ENCODE measurements at regions not wholly inside any gene's neighbourhood (a gene's known extent, or its start where the extent isn't known, plus 50 kb on each side); places are given as distances from the start of the nearest gene placed in this dataset.

DNA sequence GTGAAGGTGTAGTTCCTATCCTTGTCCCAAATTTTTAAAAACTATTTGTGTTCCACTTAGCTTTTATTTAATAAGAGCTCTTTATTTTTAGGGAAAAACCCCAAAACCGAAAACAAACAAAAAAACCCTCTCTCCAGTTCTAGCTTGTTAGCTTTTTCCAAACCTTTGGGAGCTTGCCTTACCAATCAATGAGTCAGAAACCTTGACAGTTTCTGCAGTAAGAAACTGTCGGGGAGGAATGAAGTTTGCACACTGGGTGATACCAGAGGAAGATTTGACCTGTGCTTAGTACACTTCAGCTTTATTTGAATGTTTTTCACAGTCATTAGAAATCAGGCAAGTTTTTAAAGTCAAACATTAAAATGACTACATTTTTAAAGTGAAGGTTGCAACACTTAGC is 105.0 kb downstream of the FAT3 start:
- Histone ChIP-seq H3K9me3 (ENCODE audit: low read depth, low read length) (no peaks in the 10 kb centered on the region), H3K4me3 (no peak overlapping the region), H3K36me3 (ENCODE audit: insufficient read depth, low read length) (no peaks in the 10 kb centered on the region), H3K9ac (ENCODE audit: insufficient read length) (no peak overlapping the region), H3K27ac (no peak overlapping the region)
- TF ChIP-seq EZH2 (IDR thresholded peaks at IDR 0.05) = no peak
- TF ChIP-seq FOXP2 (optimal IDR thresholded peaks at IDR 0.05; ENCODE audit: control extremely low read depth, extremely low read length, insufficient read depth) = no peak
- no peak for TF ChIP-seq POLR2AphosphoS5 (IDR thresholded peaks at IDR 0.05; ENCODE audit: borderline replicate concordance, low read depth, low read length)
- DNase-seq (ENCODE audit: low read depth, low spot score) = no peak

DNA sequence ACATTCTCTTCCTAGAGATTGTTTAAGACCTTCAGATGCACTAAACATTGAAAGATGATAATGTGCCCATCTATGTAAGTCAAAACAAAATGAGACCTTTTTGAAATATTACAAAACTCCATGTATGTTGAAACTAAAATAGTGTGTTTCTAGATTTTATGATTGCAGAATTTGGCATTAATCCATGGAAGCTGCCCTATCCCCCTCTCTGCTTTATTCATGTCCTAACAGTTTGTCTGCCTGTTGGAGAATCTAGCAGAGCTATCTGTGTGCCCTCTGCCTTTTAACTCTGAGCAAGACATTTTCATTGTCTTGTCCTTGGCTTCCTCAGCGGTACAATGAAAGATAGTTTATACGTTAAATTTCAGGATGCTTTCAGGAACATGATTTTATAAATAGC is 105.5 kb downstream of the FAT3 start:
- TF ChIP-seq EZH2 (IDR thresholded peaks at IDR 0.05) (no peak), FOXP2 (optimal IDR thresholded peaks at IDR 0.05; ENCODE audit: control extremely low read depth, extremely low read length, insufficient read depth) (no peak), POLR2AphosphoS5 (IDR thresholded peaks at IDR 0.05; ENCODE audit: borderline replicate concordance, low read depth, low read length) (no peak)
- no peak overlapping the region for H3K9ac ChIP-seq (ENCODE audit: insufficient read length)
- H3K36me3 ChIP-seq (ENCODE audit: insufficient read depth, low read length) = no peaks in the 10 kb centered on the region
- no peak overlapping the region for H3K27ac ChIP-seq
- no peak for DNase-seq (ENCODE audit: low read depth, low spot score)
- H3K9me3 ChIP-seq (ENCODE audit: low read depth, low read length) = no peaks in the 10 kb centered on the region
- H3K4me3 ChIP-seq = no peak overlapping the region

DNA sequence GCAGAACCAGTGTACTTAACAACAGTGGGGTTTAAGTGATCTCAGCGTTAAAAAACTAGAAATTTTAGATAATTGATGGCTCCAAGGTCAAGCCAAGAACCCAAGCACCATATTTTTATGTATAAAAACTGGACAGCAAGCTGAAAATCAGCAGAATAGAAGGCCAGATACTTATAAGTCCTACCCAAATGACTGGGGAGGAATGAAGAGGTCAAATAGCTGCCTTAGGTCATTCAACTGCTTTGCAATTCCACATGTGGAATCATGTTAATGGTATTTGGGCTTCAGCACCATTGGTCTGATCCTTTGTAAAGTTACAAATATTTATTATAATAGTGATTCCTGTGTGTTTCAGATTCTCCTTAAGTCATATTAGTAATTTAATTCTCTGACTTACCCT is 108.4 kb downstream of the FAT3 start:
- H3K27ac ChIP-seq = no peak overlapping the region
- no peak for DNase-seq (ENCODE audit: low read depth, low spot score)
- no peak overlapping the region for H3K9ac ChIP-seq (ENCODE audit: insufficient read length)
- H3K36me3 ChIP-seq (ENCODE audit: insufficient read depth, low read length) = no peaks in the 10 kb centered on the region
- no peak overlapping the region for H3K4me3 ChIP-seq
- no peaks in the 10 kb centered on the region for H3K9me3 ChIP-seq (ENCODE audit: low read depth, low read length)
- TF ChIP-seq POLR2AphosphoS5 (IDR thresholded peaks at IDR 0.05; ENCODE audit: borderline replicate concordance, low read depth, low read length) (no peak), EZH2 (IDR thresholded peaks at IDR 0.05) (no peak), FOXP2 (optimal IDR thresholded peaks at IDR 0.05; ENCODE audit: control extremely low read depth, extremely low read length, insufficient read depth) (no peak)

DNA sequence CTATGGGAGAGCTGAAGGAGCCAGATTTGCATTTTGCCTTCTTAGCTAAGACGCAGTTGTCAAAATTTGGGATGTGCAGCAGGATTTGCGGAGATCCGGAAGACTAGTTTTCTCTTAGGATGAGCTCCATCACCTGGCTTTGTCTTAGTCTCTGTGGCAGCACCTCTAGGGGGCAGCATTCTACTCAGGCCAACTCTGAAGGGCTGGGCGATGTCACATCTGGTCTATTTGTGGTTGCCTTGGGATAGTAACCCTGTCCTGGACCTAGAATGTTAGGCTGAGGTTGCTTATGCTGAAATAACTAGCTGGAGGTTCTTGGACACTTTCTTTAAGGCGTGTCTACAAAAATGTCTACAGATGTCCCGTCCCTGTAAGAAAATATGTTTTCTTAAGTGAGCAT is 116.2 kb downstream of the FAT3 start:
- no peak for DNase-seq (ENCODE audit: low read depth, low spot score)
- no peaks in the 10 kb centered on the region for H3K36me3 ChIP-seq (ENCODE audit: insufficient read depth, low read length)
- H3K4me3 ChIP-seq = no peak overlapping the region
- TF ChIP-seq POLR2AphosphoS5 (IDR thresholded peaks at IDR 0.05; ENCODE audit: borderline replicate concordance, low read depth, low read length) (no peak), FOXP2 (optimal IDR thresholded peaks at IDR 0.05; ENCODE audit: control extremely low read depth, extremely low read length, insufficient read depth) (no peak), EZH2 (IDR thresholded peaks at IDR 0.05) (no peak)
- no peak overlapping the region for H3K27ac ChIP-seq
- no peaks in the 10 kb centered on the region for H3K9me3 ChIP-seq (ENCODE audit: low read depth, low read length)
- no peak overlapping the region for H3K9ac ChIP-seq (ENCODE audit: insufficient read length)

DNA sequence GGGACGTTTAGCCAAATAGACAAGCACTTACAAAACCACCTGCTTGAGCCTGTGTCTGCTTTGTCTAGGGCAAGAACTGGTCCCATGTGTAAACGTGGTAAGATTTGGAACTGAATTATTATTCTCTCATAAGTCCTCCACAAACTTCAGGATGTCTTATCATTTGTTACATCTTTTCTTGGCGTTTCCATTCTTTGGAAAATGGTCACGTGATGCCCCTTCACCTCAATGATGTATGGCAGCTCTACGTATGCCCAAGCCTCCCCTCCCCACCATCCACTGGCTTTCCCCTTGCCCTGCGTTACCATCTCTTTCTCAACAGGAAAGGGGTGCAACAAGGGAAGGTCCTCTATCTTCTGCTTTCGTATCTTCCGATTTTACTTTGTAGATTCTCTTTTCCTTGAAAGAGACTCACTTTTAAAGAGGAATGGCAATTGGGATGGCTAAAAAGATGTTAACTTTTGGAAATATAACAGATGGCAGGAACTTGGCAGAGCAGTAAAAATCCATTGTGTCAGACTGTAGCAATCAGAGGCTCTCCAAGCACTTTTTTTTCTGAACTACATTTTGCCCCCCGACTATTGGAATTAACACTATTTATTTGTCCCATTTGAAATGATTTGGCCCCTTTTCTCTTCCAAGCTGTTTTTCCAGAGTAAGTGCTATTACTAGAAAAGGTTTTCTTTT is 117.6 kb downstream of the FAT3 start:
- no peak for TF ChIP-seq EZH2 (IDR thresholded peaks at IDR 0.05)
- TF ChIP-seq POLR2AphosphoS5 (IDR thresholded peaks at IDR 0.05; ENCODE audit: borderline replicate concordance, low read depth, low read length) = no peak
- TF ChIP-seq FOXP2 (optimal IDR thresholded peaks at IDR 0.05; ENCODE audit: control extremely low read depth, extremely low read length, insufficient read depth) = no peak
- H3K27ac ChIP-seq = no peak overlapping the region
- no peak overlapping the region for H3K9ac ChIP-seq (ENCODE audit: insufficient read length)
- no peaks in the 10 kb centered on the region for H3K9me3 ChIP-seq (ENCODE audit: low read depth, low read length)
- no peak for DNase-seq (ENCODE audit: low read depth, low spot score)
- no peaks in the 10 kb centered on the region for H3K36me3 ChIP-seq (ENCODE audit: insufficient read depth, low read length)
- no peak overlapping the region for H3K4me3 ChIP-seq

DNA sequence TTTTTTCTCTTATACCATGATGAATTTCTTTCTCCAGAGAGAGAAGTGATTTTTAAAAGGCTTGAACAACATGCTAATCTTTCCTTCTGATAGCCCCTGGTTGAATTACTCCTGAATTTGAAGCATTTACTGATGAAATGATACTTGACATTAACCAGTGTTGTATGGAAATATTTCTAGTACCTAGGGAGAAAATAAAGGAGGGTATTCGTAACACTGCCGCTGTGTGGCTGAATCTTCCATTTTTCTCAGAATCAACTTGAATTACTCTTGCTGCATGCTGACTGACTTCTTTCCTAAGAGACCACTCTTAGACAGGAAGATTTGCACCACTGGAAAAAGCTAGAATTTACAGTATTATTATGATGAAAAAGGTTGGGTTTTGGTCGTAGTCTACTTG is 118.3 kb downstream of the FAT3 start:
- Histone ChIP-seq H3K9me3 (ENCODE audit: low read depth, low read length) (no peaks in the 10 kb centered on the region), H3K36me3 (ENCODE audit: insufficient read depth, low read length) (no peaks in the 10 kb centered on the region), H3K9ac (ENCODE audit: insufficient read length) (no peak overlapping the region), H3K4me3 (no peak overlapping the region), H3K27ac (no peak overlapping the region)
- TF ChIP-seq POLR2AphosphoS5 (IDR thresholded peaks at IDR 0.05; ENCODE audit: borderline replicate concordance, low read depth, low read length) = no peak
- TF ChIP-seq FOXP2 (optimal IDR thresholded peaks at IDR 0.05; ENCODE audit: control extremely low read depth, extremely low read length, insufficient read depth) = no peak
- TF ChIP-seq EZH2 (IDR thresholded peaks at IDR 0.05) = no peak
- DNase-seq (ENCODE audit: low read depth, low spot score) = no peak

DNA sequence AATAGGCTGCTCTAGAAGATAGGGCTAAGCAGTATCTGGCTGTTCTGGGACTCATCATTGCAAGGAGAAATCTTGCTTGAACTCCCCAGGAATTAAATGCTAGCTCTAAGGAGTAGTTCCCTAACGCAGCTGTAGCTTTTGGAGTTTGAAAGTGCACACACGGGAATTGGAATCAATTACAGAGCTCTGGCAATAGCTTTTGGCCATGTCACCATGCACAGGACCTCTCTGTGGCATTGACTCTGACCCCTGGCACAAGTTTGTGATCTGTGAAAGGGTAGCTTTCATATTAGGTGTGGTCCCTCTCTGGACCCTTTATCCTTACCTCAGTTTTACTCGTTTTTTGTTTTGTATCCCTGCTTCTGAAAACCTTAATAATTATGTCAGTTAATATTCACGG is 121.6 kb downstream of the FAT3 start:
- Histone ChIP-seq H3K36me3 (ENCODE audit: insufficient read depth, low read length) (no peaks in the 10 kb centered on the region), H3K4me3 (no peak overlapping the region), H3K27ac (no peak overlapping the region), H3K9me3 (ENCODE audit: low read depth, low read length) (no peaks in the 10 kb centered on the region), H3K9ac (ENCODE audit: insufficient read length) (no peak overlapping the region)
- no peak for TF ChIP-seq EZH2 (IDR thresholded peaks at IDR 0.05)
- no peak for TF ChIP-seq POLR2AphosphoS5 (IDR thresholded peaks at IDR 0.05; ENCODE audit: borderline replicate concordance, low read depth, low read length)
- no peak for TF ChIP-seq FOXP2 (optimal IDR thresholded peaks at IDR 0.05; ENCODE audit: control extremely low read depth, extremely low read length, insufficient read depth)
- no peak for DNase-seq (ENCODE audit: low read depth, low spot score)

DNA sequence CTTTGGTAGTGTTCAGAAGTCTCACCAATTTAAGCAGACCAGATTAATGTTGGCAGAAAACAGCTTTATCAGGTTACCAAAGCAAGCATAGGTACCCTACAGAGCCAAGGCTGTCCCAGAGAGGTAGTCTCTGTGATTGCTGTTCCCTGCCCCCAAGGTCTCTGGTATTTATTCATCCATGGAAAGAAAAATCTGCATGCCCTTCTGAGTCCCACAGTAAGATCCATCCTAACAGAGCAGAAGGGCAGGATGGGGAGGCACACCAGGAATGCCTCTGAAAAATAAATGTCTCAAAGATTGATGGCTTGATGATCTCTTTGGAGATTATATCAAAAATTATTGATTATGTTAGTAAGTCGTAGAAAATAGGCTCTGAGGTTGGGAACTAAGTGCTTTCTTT is 122.8 kb downstream of the FAT3 start:
- H3K27ac ChIP-seq = no peak overlapping the region
- H3K4me3 ChIP-seq = no peak overlapping the region
- no peak overlapping the region for H3K9ac ChIP-seq (ENCODE audit: insufficient read length)
- H3K36me3 ChIP-seq (ENCODE audit: insufficient read depth, low read length) = no peaks in the 10 kb centered on the region
- no peak for DNase-seq (ENCODE audit: low read depth, low spot score)
- no peaks in the 10 kb centered on the region for H3K9me3 ChIP-seq (ENCODE audit: low read depth, low read length)
- TF ChIP-seq POLR2AphosphoS5 (IDR thresholded peaks at IDR 0.05; ENCODE audit: borderline replicate concordance, low read depth, low read length) = no peak
- no peak for TF ChIP-seq EZH2 (IDR thresholded peaks at IDR 0.05)
- TF ChIP-seq FOXP2 (optimal IDR thresholded peaks at IDR 0.05; ENCODE audit: control extremely low read depth, extremely low read length, insufficient read depth) = no peak

Data from SK-N-MC (cell line).